Tibial nerve (tissue), 4 donors: ENCODE measurements at regions not wholly inside any gene's neighbourhood (a gene's known extent, or its start where the extent isn't known, plus 50 kb on each side); places are given as distances from the start of the nearest gene placed in this dataset.
A peak's percentile ranks its signal among the peaks of the same experiment; 100 is the strongest.

Experiments used
- DNase-seq, 2 donors: peaks; one replicate each; pipeline ENCODE4 v3.0.0-alpha.2; 2019; ENCODE audit warnings: low spot score in 2 of 2
- H3K27ac ChIP-seq, 4 donors: fragments of 200-600 bp; sonication (generic) in 3 of 4; one replicate each; pipeline ENCODE4 v1.5.1; 2017 to 2019; ENCODE audit warnings: mild to moderate bottlenecking in 1 of 4
- H3K27me3 ChIP-seq, 2 donors: fragments of 200-600 bp; sonication (generic) in 1 of 2; one replicate each; pipeline versions ENCODE4 v1.5.1 to v1.6.0; 2017 to 2019
- H3K36me3 ChIP-seq, 3 donors: fragments of 200-600 bp; sonication (generic); one replicate each; pipeline ENCODE4 v1.5.1; 2018 to 2019
- H3K4me1 ChIP-seq, 4 donors: fragments of 200-600 bp; sonication (generic) in 3 of 4; one replicate each; pipeline ENCODE4 v1.5.1; 2017 to 2019
- H3K4me3 ChIP-seq, 4 donors: fragments of 200-600 bp; sonication (generic) in 3 of 4; one replicate each; pipeline ENCODE4 v1.5.1; 2017 to 2019; ENCODE audit warnings: mild to moderate bottlenecking in 1 of 4, moderate library complexity in 1 of 4
- H3K9me3 ChIP-seq, 4 donors: fragments of 200-600 bp; sonication (generic) in 3 of 4; one replicate each; pipeline ENCODE4 v1.5.1; 2017 to 2019
- CTCF ChIP-seq, 5 experiments: fragments of 200-600 bp in 3 of 5; fragments of 450-650 bp in 2 of 5; sonication (generic) in 3 of 5; IDR thresholded peaks; one replicate each; pipeline ENCODE4 v1.5.1; 2016 to 2019; ENCODE audit warnings: antibody characterized with exemption in 5 of 5, mild to moderate bottlenecking in 3 of 5, moderate library complexity in 2 of 5
- EP300 ChIP-seq, 2 donors: sonication (generic); formaldehyde crosslinking; IDR thresholded peaks; one replicate each; pipeline ENCODE4 v1.6.1; 2017; ENCODE audit warnings: antibody characterized with exemption in 2 of 2, mild to moderate bottlenecking in 1 of 2
- POLR2A ChIP-seq, 2 donors: fragments of 450-650 bp; IDR thresholded peaks; one replicate each; pipeline ENCODE4 v1.6.1; 2017; ENCODE audit warnings: antibody characterized with exemption in 2 of 2, mild to moderate bottlenecking in 2 of 2, moderate library complexity in 2 of 2
- WGBS, 2 donors: methylation state at CpG; one replicate each; pipeline ENCODE4 v1.1.5; 2018; 5-methylcytosine and 5-hydroxymethylcytosine counted together

GRCh38 chr10:2929480-2930258 lies 137.7 kb upstream of the PFKP start:
- no peak overlapping the region for H3K4me3 ChIP-seq
- no peak overlapping the region for H3K27ac ChIP-seq
- DNase-seq = no peak
- no peaks in the 10 kb centered on the region for H3K9me3 ChIP-seq
- no peaks in the 10 kb centered on the region for H3K36me3 ChIP-seq
- WGBS, 2 donors = 47 to 56% methylated on average over 10 of the region's 10 CpGs
- peaks cover 0 to 5% (median 2%) of the 10 kb centered on the region in 4 donors for H3K4me1 ChIP-seq
- TF ChIP-seq CTCF (IDR thresholded peaks at IDR 0.05) (no peak), POLR2A (IDR thresholded peaks at IDR 0.05) (no peak), EP300 (IDR thresholded peaks at IDR 0.05) (no peak)
- H3K27me3 ChIP-seq = no peaks in the 10 kb centered on the region

- WGBS, 2 donors = 31 to 33% methylated on average over 15 of the region's 15 CpGs
- H3K27ac ChIP-seq = no peak overlapping the region
- peaks cover 0 to 5% (median 2%) of the 10 kb centered on the region in 4 donors for H3K4me1 ChIP-seq
- no peaks in the 10 kb centered on the region for H3K9me3 ChIP-seq
- TF ChIP-seq CTCF (IDR thresholded peaks at IDR 0.05) (peak; percentile 37 to 69 (median 46)), POLR2A (IDR thresholded peaks at IDR 0.05) (no peak)
- no peaks in the 10 kb centered on the region for H3K36me3 ChIP-seq
- no peak overlapping the region for H3K4me3 ChIP-seq
- no peaks in the 10 kb centered on the region for H3K27me3 ChIP-seq
- DNase-seq = peak; percentile 36 to 61
Measured at GRCh38 chr10:2927958-2928840, 139.1 kb upstream of the PFKP start.

GRCh38 chr10:2926918-2927660 lies 140.3 kb upstream of the PFKP start:
- DNase-seq = no peak
- TF ChIP-seq POLR2A (IDR thresholded peaks at IDR 0.05) = no peak
- Histone ChIP-seq H3K36me3 (no peaks in the 10 kb centered on the region), H3K9me3 (no peaks in the 10 kb centered on the region), H3K4me3 (no peak overlapping the region), H3K4me1 (peaks cover 0 to 5% (median 2%) of the 10 kb centered on the region in 4 donors), H3K27ac (no peak overlapping the region), H3K27me3 (no peaks in the 10 kb centered on the region)
- 80 to 82% methylated on average over 9 of the region's 9 CpGs for WGBS, 2 donors

GRCh38 chr10:2925631-2926030 lies 141.7 kb upstream of the PFKP start:
- no peaks in the 10 kb centered on the region for H3K9me3 ChIP-seq
- DNase-seq = peak; percentile 18 to 44
- H3K27me3 ChIP-seq = no peaks in the 10 kb centered on the region
- H3K27ac ChIP-seq = no peak overlapping the region
- 33 to 43% methylated on average over 7 of the region's 7 CpGs for WGBS, 2 donors
- H3K4me1 ChIP-seq = peaks cover 0 to 5% (median 2%) of the 10 kb centered on the region in 4 donors
- H3K4me3 ChIP-seq = no peak overlapping the region
- H3K36me3 ChIP-seq = no peaks in the 10 kb centered on the region
- TF ChIP-seq POLR2A (IDR thresholded peaks at IDR 0.05) = no peak
- TF ChIP-seq CTCF (IDR thresholded peaks at IDR 0.05) = no peak
- TF ChIP-seq EP300 (IDR thresholded peaks at IDR 0.05) = no peak

GRCh38 chr10:2924431-2924830 lies 142.9 kb upstream of the PFKP start:
- H3K4me1 ChIP-seq = peaks cover 0 to 5% (median 2%) of the 10 kb centered on the region in 4 donors
- TF ChIP-seq CTCF (IDR thresholded peaks at IDR 0.05) (no peak), EP300 (IDR thresholded peaks at IDR 0.05) (no peak), POLR2A (IDR thresholded peaks at IDR 0.05) (no peak)
- WGBS, 2 donors = 82 to 94% methylated on average over 10 of the region's 10 CpGs
- no peaks in the 10 kb centered on the region for H3K27me3 ChIP-seq
- no peaks in the 10 kb centered on the region for H3K36me3 ChIP-seq
- H3K9me3 ChIP-seq = no peaks in the 10 kb centered on the region
- no peak for DNase-seq
- H3K27ac ChIP-seq = no peak overlapping the region
- no peak overlapping the region for H3K4me3 ChIP-seq
